ENCODE measurements at regions not wholly inside any gene's neighbourhood (a gene's known extent, or its start where the extent isn't known, plus 50 kb on each side); places are given as distances from the start of the nearest gene placed in this dataset.

- Histone ChIP-seq H3K27me3 (ENCODE audit: insufficient read depth, low read length) (no peaks in the 10 kb centered on the region), H2BK20ac (ENCODE audit: low read depth, low read length, poor library complexity, severe bottlenecking) (no peak overlapping the region), H2BK120ac (ENCODE audit: low read depth, low read length, poor library complexity, severe bottlenecking) (no peak overlapping the region), H3K79me1 (ENCODE audit: insufficient read depth, low read depth, low read length, poor library complexity, severe bottlenecking) (no peaks in the 10 kb centered on the region), H3K56ac (ENCODE audit: insufficient read length, low read depth, low read length) (no peak overlapping the region), H2BK5ac (ENCODE audit: insufficient read length, low read length) (no peak overlapping the region), H2BK15ac (ENCODE audit: low read depth, low read length) (no peak overlapping the region), H3K27ac (ENCODE audit: insufficient read length, low read depth, low read length) (no peak overlapping the region), H3T11ph (ENCODE audit: low read length) (no peak overlapping the region), H3K18ac (ENCODE audit: insufficient read length, low read depth, low read length) (no peak overlapping the region), H2AFZ (ENCODE audit: low read length) (no peak overlapping the region), H3K4me2 (ENCODE audit: insufficient read depth, insufficient read length, low read length) (no peak overlapping the region), H3K9ac (ENCODE audit: extremely low read depth, insufficient read length, low read length) (no peak overlapping the region), H3K4ac (ENCODE audit: low read depth, low read length) (no peak overlapping the region), H4K5ac (ENCODE audit: insufficient read length, low read depth, low read length) (no peak overlapping the region), H4K91ac (ENCODE audit: insufficient read length, low read depth, low read length) (no peak overlapping the region), H3K79me2 (ENCODE audit: insufficient read depth, low read length) (no peaks in the 10 kb centered on the region), H3K9me3 (ENCODE audit: control insufficient read depth, low read depth, low read length) (no peaks in the 10 kb centered on the region), H3K23ac (ENCODE audit: insufficient read length, low read depth, low read length) (no peak overlapping the region), H4K8ac (replicated peaks; ENCODE audit: insufficient read length, low read depth, low read length) (no peak overlapping the region), H3K14ac (ENCODE audit: insufficient read depth, low read length) (no peak overlapping the region), H4K20me1 (ENCODE audit: control insufficient read depth, insufficient read depth, insufficient read length) (no peaks in the 10 kb centered on the region), H3K23me2 (ENCODE audit: insufficient read length, low read depth, low read length, poor library complexity, severe bottlenecking) (no peaks in the 10 kb centered on the region), H2BK12ac (ENCODE audit: insufficient read length, low read depth, low read length) (no peak overlapping the region), H2AK5ac (ENCODE audit: insufficient read length, low read length) (no peak overlapping the region), H3K4me1 (ENCODE audit: insufficient read depth, low read length) (no peaks in the 10 kb centered on the region)
- TF ChIP-seq CTCF (conservative IDR thresholded peaks at IDR 0.05): no peak
- no peaks in the 10 kb centered on the region for H3K27me3 Mint-ChIP-seq (ENCODE audit: low read depth)
- DNase-seq: no peak
- H3K27ac Mint-ChIP-seq: no peak overlapping the region
- no peaks in the 10 kb centered on the region for H3K4me1 Mint-ChIP-seq
- no peaks in the 10 kb centered on the region for H3K9me3 Mint-ChIP-seq
- no peaks in the 10 kb centered on the region for H3K36me3 Mint-ChIP-seq (ENCODE audit: insufficient read depth in 1 of 3, low read depth in 3 of 3)
- no peak overlapping the region for H3K4me3 Mint-ChIP-seq
These were observed 167.6 kb upstream of the COL8A1 start for GRCh38 chr3:99470841-99471240.
